ENCODE measurements at regions not wholly inside any gene's neighbourhood (a gene's known extent, or its start where the extent isn't known, plus 50 kb on each side); places are given as distances from the start of the nearest gene placed in this dataset.
"Not testable (repeated sequence)": the region's sequence is repeated elsewhere in the genome, so short reads cannot be mapped to it uniquely, and the experiment has no call there.

GRCh38 chr5:97234380-97234779, 51.3 kb upstream of the RIOK2 start:
- H3K4me1 Mint-ChIP-seq; H3K9me3 Mint-ChIP-seq (ENCODE audit: low read depth); DNase-seq; H3K36me3 Mint-ChIP-seq (ENCODE audit: low read depth); H3K27ac Mint-ChIP-seq; H3K27me3 Mint-ChIP-seq; H3K4me3 Mint-ChIP-seq; ATAC-seq; POLR2A ChIA-PET: not testable (repeated sequence)
- CTCF ChIA-PET = interaction anchor here (0.6 kb wide), 1 partner anchor 641 kb away, joined by 3 read pairs; no protein-coding TSS in a partner anchor
- intact Hi-C loops (cut with DNase I, micrococcal nuclease) = loop anchor here in 1 of 2 experiments (10.0 kb wide), 1 partner anchor 1590 kb away; no protein-coding TSS in a partner anchor

GRCh38 chr5:97242341-97242740, 59.3 kb upstream of the RIOK2 start:
- no peaks in the 10 kb centered on the region for H3K27me3 Mint-ChIP-seq
- CTCF ChIA-PET = interaction anchor here (2.9 kb wide), 1 partner anchor 11 kb away, joined by 11 read pairs; no protein-coding TSS in a partner anchor

GRCh38 chr5:97243353-97243752, 60.3 kb upstream of the RIOK2 start:
- ATAC-seq (no peak), DNase-seq (no peak)
- Mint-ChIP-seq H3K4me1 (no peaks in the 10 kb centered on the region), H3K27ac (no peak overlapping the region), H3K27me3 (peaks cover 2% of the 10 kb centered on the region), H3K36me3 (ENCODE audit: low read depth) (no peaks in the 10 kb centered on the region), H3K9me3 (ENCODE audit: low read depth) (no peaks in the 10 kb centered on the region), H3K4me3 (no peak overlapping the region)
- CTCF ChIA-PET = no interaction called here
- POLR2A ChIA-PET = no interaction called here
- intact Hi-C loops (cut with DNase I, micrococcal nuclease) = no loop called here

More at GRCh38 chr5:97242341-97242740, 59.3 kb upstream of the RIOK2 start:
- no peaks in the 10 kb centered on the region for H3K9me3 Mint-ChIP-seq (ENCODE audit: low read depth)
- H3K36me3 Mint-ChIP-seq (ENCODE audit: low read depth) = no peaks in the 10 kb centered on the region
- H3K4me3 Mint-ChIP-seq = no peak overlapping the region
- ATAC-seq (no peak), DNase-seq (no peak)
- no peak overlapping the region for H3K27ac Mint-ChIP-seq
- POLR2A ChIA-PET = no interaction called here
- no peaks in the 10 kb centered on the region for H3K4me1 Mint-ChIP-seq
- intact Hi-C loops (cut with DNase I, micrococcal nuclease) = no loop called here

- no peak for DNase-seq
- intact Hi-C loops (cut with DNase I, micrococcal nuclease) = no loop called here
- Mint-ChIP-seq H3K4me1 (no peaks in the 10 kb centered on the region), H3K4me3 (no peak overlapping the region), H3K27me3 (peaks cover 2% of the 10 kb centered on the region), H3K9me3 (ENCODE audit: low read depth) (no peaks in the 10 kb centered on the region), H3K27ac (no peak overlapping the region), H3K36me3 (ENCODE audit: low read depth) (no peaks in the 10 kb centered on the region)
- POLR2A ChIA-PET = no interaction called here
- CTCF ChIA-PET = no interaction called here
- no peak for ATAC-seq
These were observed 62.3 kb upstream of the RIOK2 start for GRCh38 chr5:97245386-97245785.

GRCh38 chr5:97250113-97250512, 67.1 kb upstream of the RIOK2 start:
- no peaks in the 10 kb centered on the region for H3K36me3 Mint-ChIP-seq (ENCODE audit: low read depth)

GRCh38 chr5:97266076-97266475, 83.0 kb upstream of the RIOK2 start:
- H3K9me3 Mint-ChIP-seq (ENCODE audit: low read depth) = peaks cover 5% of the 10 kb centered on the region
- intact Hi-C loops (cut with DNase I, micrococcal nuclease) = no loop called here
- POLR2A ChIA-PET = no interaction called here

More at GRCh38 chr5:97250113-97250512, 67.1 kb upstream of the RIOK2 start:
- H3K9me3 Mint-ChIP-seq (ENCODE audit: low read depth) = no peaks in the 10 kb centered on the region
- POLR2A ChIA-PET = no interaction called here
- H3K4me3 Mint-ChIP-seq = no peak overlapping the region
- intact Hi-C loops (cut with DNase I, micrococcal nuclease) = no loop called here
- no peaks in the 10 kb centered on the region for H3K4me1 Mint-ChIP-seq
- no peak overlapping the region for H3K27ac Mint-ChIP-seq
- CTCF ChIA-PET = no interaction called here
- no peak for ATAC-seq
- peaks cover 2% of the 10 kb centered on the region for H3K27me3 Mint-ChIP-seq
- no peak for DNase-seq

GRCh38 chr5:97266576-97266975, 83.5 kb upstream of the RIOK2 start:
- CTCF ChIA-PET = no interaction called here
- H3K36me3 Mint-ChIP-seq (ENCODE audit: low read depth) = no peaks in the 10 kb centered on the region
- H3K4me1 Mint-ChIP-seq = no peaks in the 10 kb centered on the region
- H3K9me3 Mint-ChIP-seq (ENCODE audit: low read depth) = peaks cover 5% of the 10 kb centered on the region
- DNase-seq (no peak), ATAC-seq (no peak)
- peaks cover 6% of the 10 kb centered on the region for H3K27me3 Mint-ChIP-seq
- POLR2A ChIA-PET = no interaction called here
- intact Hi-C loops (cut with DNase I, micrococcal nuclease) = no loop called here
- no peak overlapping the region for H3K4me3 Mint-ChIP-seq
- H3K27ac Mint-ChIP-seq = no peak overlapping the region

More at GRCh38 chr5:97266076-97266475, 83.0 kb upstream of the RIOK2 start:
- Mint-ChIP-seq H3K27ac (no peak overlapping the region), H3K27me3 (peaks cover 6% of the 10 kb centered on the region), H3K36me3 (ENCODE audit: low read depth) (no peaks in the 10 kb centered on the region), H3K4me1 (no peaks in the 10 kb centered on the region), H3K4me3 (no peak overlapping the region)
- CTCF ChIA-PET = no interaction called here
- no peak for ATAC-seq
- no peak for DNase-seq

- Mint-ChIP-seq H3K36me3 (ENCODE audit: low read depth) (no peaks in the 10 kb centered on the region), H3K9me3 (ENCODE audit: low read depth) (peaks cover 5% of the 10 kb centered on the region), H3K27ac (no peak overlapping the region), H3K4me1 (no peaks in the 10 kb centered on the region), H3K27me3 (peaks cover 6% of the 10 kb centered on the region), H3K4me3 (no peak overlapping the region)
- DNase-seq = no peak
- ChIA-PET CTCF (no interaction called here), POLR2A (no interaction called here)
- no peak for ATAC-seq
- intact Hi-C loops (cut with DNase I, micrococcal nuclease) = no loop called here
These were observed 84.7 kb upstream of the RIOK2 start for GRCh38 chr5:97267767-97268166.

GRCh38 chr5:97276474-97277120, 93.5 kb upstream of the RIOK2 start:
- Mint-ChIP-seq H3K27me3 (peaks cover 2% of the 10 kb centered on the region), H3K4me3 (no peak overlapping the region), H3K27ac (no peak overlapping the region), H3K36me3 (ENCODE audit: low read depth) (no peaks in the 10 kb centered on the region), H3K4me1 (no peaks in the 10 kb centered on the region), H3K9me3 (ENCODE audit: low read depth) (peaks cover 17% of the 10 kb centered on the region)
- ChIA-PET POLR2A (no interaction called here), CTCF (no interaction called here)
- intact Hi-C loops (cut with DNase I, micrococcal nuclease) = no loop called here
- ATAC-seq (no peak), DNase-seq (no peak)

GRCh38 chr5:97281257-97281656, 98.2 kb upstream of the RIOK2 start:
- DNase-seq (no peak), ATAC-seq (no peak)
- ChIA-PET CTCF (no interaction called here), POLR2A (no interaction called here)
- no peaks in the 10 kb centered on the region for H3K27me3 Mint-ChIP-seq
- intact Hi-C loops (cut with DNase I, micrococcal nuclease) = no loop called here
- H3K27ac Mint-ChIP-seq = no peak overlapping the region
- H3K4me3 Mint-ChIP-seq = no peak overlapping the region
- H3K4me1 Mint-ChIP-seq = no peaks in the 10 kb centered on the region
- H3K9me3 Mint-ChIP-seq (ENCODE audit: low read depth) = peaks cover 19% of the 10 kb centered on the region
- no peaks in the 10 kb centered on the region for H3K36me3 Mint-ChIP-seq (ENCODE audit: low read depth)

- ChIA-PET CTCF (no interaction called here), POLR2A (interaction anchor here (0.6 kb wide), 2 partner anchors 90 to 232 kb away, joined by 4 to 8 read pairs; no protein-coding TSS in a partner anchor)
- H3K9me3 Mint-ChIP-seq (ENCODE audit: low read depth) = peaks cover 7% of the 10 kb centered on the region
- H3K27me3 Mint-ChIP-seq = no peaks in the 10 kb centered on the region
- intact Hi-C loops (cut with DNase I, micrococcal nuclease) = no loop called here
- DNase-seq (peak; percentile 22), ATAC-seq (no peak)
- H3K36me3 Mint-ChIP-seq (ENCODE audit: low read depth) = no peaks in the 10 kb centered on the region
- no peaks in the 10 kb centered on the region for H3K4me1 Mint-ChIP-seq
- no peak overlapping the region for H3K4me3 Mint-ChIP-seq
- H3K27ac Mint-ChIP-seq = no peak overlapping the region
These were observed 114.1 kb upstream of the RIOK2 start for GRCh38 chr5:97297063-97297703.

GRCh38 chr5:97297704-97298091, 114.7 kb upstream of the RIOK2 start:
- CTCF ChIA-PET = no interaction called here
- no peaks in the 10 kb centered on the region for H3K27me3 Mint-ChIP-seq
- H3K4me1 Mint-ChIP-seq = no peaks in the 10 kb centered on the region
- peaks cover 3% of the 10 kb centered on the region for H3K9me3 Mint-ChIP-seq (ENCODE audit: low read depth)
- DNase-seq (no peak), ATAC-seq (no peak)
- H3K36me3 Mint-ChIP-seq (ENCODE audit: low read depth) = no peaks in the 10 kb centered on the region
- H3K4me3 Mint-ChIP-seq = no peak overlapping the region
- POLR2A ChIA-PET = no interaction called here
- H3K27ac Mint-ChIP-seq = no peak overlapping the region
- intact Hi-C loops (cut with DNase I, micrococcal nuclease) = no loop called here
